HepG2 (cell line): ENCODE measurements at regions not wholly inside any gene's neighbourhood (a gene's known extent, or its start where the extent isn't known, plus 50 kb on each side); places are given as distances from the start of the nearest gene placed in this dataset.

Experiments
- FOXK1 ChIP-seq: sonication (generic); formaldehyde crosslinking; IDR thresholded peaks from 2 replicates; pipeline ENCODE4 v1.4.0; 2020; ENCODE audit warnings: low read depth, missing genetic modification reagents, borderline replicate concordance
- HHEX ChIP-seq: IDR thresholded peaks from 2 replicates; pipeline ENCODE4 v1.6.1; 2016; ENCODE audit warnings: control low read depth
- KAT8 ChIP-seq: IDR thresholded peaks from 2 replicates; pipeline ENCODE4 v1.6.1; 2016; ENCODE audit warnings: missing genetic modification reagents, missing compliant biosample characterization
- MTA3 ChIP-seq: sonication (generic); formaldehyde crosslinking; IDR thresholded peaks from 2 replicates; pipeline ENCODE4 v1.4.0; 2020; ENCODE audit warnings: missing genetic modification reagents
- MTF2 ChIP-seq: sonication (generic); formaldehyde crosslinking; IDR thresholded peaks from 2 replicates; pipeline ENCODE4 v1.5.0; 2020; ENCODE audit warnings: missing genetic modification reagents, borderline replicate concordance
- NBN ChIP-seq: fragments of 450-650 bp; conservative IDR thresholded peaks from 2 replicates; pipeline ENCODE4 v1.6.1; 2017
- SNAPC5 ChIP-seq: sonication (generic); formaldehyde crosslinking; IDR thresholded peaks from 2 replicates; pipeline ENCODE4 v1.8.1; 2023; ENCODE audit warnings: mild to moderate bottlenecking, missing genetic modification reagents, borderline replicate concordance
- THAP11 ChIP-seq: IDR thresholded peaks from 2 replicates; pipeline ENCODE4 v1.6.1; 2016; ENCODE audit warnings: missing biosample characterization, missing genetic modification reagents
- ZNF101 ChIP-seq: sonication (generic); formaldehyde crosslinking; IDR thresholded peaks from 2 replicates; pipeline ENCODE4 v1.4.0; 2020; ENCODE audit warnings: mild to moderate bottlenecking, low read depth, missing genetic modification reagents, borderline replicate concordance
- ZNF34 ChIP-seq: sonication (generic); formaldehyde crosslinking; IDR thresholded peaks from 2 replicates; pipeline ENCODE4 v1.4.0; 2020; ENCODE audit warnings: mild to moderate bottlenecking, missing genetic modification reagents, borderline replicate concordance
- ZNF567 ChIP-seq: sonication (generic); formaldehyde crosslinking; IDR thresholded peaks from 2 replicates; pipeline ENCODE4 v1.8.1; 2023; ENCODE audit warnings: mild to moderate bottlenecking, missing genetic modification reagents, borderline replicate concordance
- ZNF7 ChIP-seq: IDR thresholded peaks from 2 replicates; pipeline ENCODE4 v1.6.1; 2016; ENCODE audit warnings: missing biosample characterization, missing genetic modification reagents
- ZNF782 ChIP-seq: sonication (generic); formaldehyde crosslinking; IDR thresholded peaks from 2 replicates; pipeline ENCODE4 v1.4.0; 2020; ENCODE audit warnings: missing genetic modification reagents, mild to moderate bottlenecking, borderline replicate concordance
- ZNF800 ChIP-seq: sonication (generic); formaldehyde crosslinking; IDR thresholded peaks from 2 replicates; pipeline ENCODE4 v1.4.0; 2020; ENCODE audit warnings: missing genetic modification reagents
- TF ChIP-seq, protein P1 (sequence below): sonication (generic); formaldehyde crosslinking; IDR thresholded peaks from 2 replicates; pipeline ENCODE4 v1.8.1; 2023; ENCODE audit warnings: missing genetic modification reagents, mild to moderate bottlenecking, borderline replicate concordance
- TF ChIP-seq, protein P2 (sequence below), 2 experiments: fragments of 450-650 bp in 1 of 2; sonication (generic) in 1 of 2; formaldehyde crosslinking in 1 of 2; IDR thresholded peaks; 2 replicates each; pipeline versions ENCODE4 v1.6.1 to v1.8.0; 2016 to 2022; ENCODE audit warnings: antibody characterized with exemption in 1 of 2, mild to moderate bottlenecking in 1 of 2, missing genetic modification reagents in 1 of 2
- TF ChIP-seq, protein P3 (sequence below): sonication (generic); formaldehyde crosslinking; IDR thresholded peaks from 2 replicates; pipeline ENCODE4 v1.4.0; 2020; ENCODE audit warnings: missing genetic modification reagents

GRCh38 chr6:137802408-137803182, 64.5 kb upstream of the TNFAIP3 start (continued):
- TF ChIP-seq, protein P1, sequence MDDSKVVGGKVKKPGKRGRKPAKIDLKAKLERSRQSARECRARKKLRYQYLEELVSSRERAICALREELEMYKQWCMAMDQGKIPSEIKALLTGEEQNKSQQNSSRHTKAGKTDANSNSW (CRISPR knock-in tag): no peak
- no peak for TF ChIP-seq FOXK1
- TF ChIP-seq THAP11 (CRISPR knock-in tag): no peak
- TF ChIP-seq MTA3 (CRISPR knock-in tag): no peak
- TF ChIP-seq SNAPC5: no peak
- peak; percentile 60; the same call in 1 of the 2 replicates for TF ChIP-seq ZNF800 (CRISPR knock-in tag)
- TF ChIP-seq ZNF101 (CRISPR knock-in tag): no peak
- TF ChIP-seq, protein P2, sequence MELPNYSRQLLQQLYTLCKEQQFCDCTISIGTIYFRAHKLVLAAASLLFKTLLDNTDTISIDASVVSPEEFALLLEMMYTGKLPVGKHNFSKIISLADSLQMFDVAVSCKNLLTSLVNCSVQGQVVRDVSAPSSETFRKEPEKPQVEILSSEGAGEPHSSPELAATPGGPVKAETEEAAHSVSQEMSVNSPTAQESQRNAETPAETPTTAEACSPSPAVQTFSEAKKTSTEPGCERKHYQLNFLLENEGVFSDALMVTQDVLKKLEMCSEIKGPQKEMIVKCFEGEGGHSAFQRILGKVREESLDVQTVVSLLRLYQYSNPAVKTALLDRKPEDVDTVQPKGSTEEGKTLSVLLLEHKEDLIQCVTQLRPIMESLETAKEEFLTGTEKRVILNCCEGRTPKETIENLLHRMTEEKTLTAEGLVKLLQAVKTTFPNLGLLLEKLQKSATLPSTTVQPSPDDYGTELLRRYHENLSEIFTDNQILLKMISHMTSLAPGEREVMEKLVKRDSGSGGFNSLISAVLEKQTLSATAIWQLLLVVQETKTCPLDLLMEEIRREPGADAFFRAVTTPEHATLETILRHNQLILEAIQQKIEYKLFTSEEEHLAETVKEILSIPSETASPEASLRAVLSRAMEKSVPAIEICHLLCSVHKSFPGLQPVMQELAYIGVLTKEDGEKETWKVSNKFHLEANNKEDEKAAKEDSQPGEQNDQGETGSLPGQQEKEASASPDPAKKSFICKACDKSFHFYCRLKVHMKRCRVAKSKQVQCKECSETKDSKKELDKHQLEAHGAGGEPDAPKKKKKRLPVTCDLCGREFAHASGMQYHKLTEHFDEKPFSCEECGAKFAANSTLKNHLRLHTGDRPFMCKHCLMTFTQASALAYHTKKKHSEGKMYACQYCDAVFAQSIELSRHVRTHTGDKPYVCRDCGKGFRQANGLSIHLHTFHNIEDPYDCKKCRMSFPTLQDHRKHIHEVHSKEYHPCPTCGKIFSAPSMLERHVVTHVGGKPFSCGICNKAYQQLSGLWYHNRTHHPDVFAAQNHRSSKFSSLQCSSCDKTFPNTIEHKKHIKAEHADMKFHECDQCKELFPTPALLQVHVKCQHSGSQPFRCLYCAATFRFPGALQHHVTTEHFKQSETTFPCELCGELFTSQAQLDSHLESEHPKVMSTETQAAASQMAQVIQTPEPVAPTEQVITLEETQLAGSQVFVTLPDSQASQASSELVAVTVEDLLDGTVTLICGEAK (IDR thresholded peaks at IDR 0.05): no peak
- TF ChIP-seq, protein P2 (CRISPR knock-in tag; IDR thresholded peaks at IDR 0.05): no peak
- TF ChIP-seq MTF2 (CRISPR knock-in tag): no peak
- TF ChIP-seq HHEX (CRISPR knock-in tag): no peak
- TF ChIP-seq ZNF7: no peak
- no peak for TF ChIP-seq NBN
- TF ChIP-seq, protein P3, sequence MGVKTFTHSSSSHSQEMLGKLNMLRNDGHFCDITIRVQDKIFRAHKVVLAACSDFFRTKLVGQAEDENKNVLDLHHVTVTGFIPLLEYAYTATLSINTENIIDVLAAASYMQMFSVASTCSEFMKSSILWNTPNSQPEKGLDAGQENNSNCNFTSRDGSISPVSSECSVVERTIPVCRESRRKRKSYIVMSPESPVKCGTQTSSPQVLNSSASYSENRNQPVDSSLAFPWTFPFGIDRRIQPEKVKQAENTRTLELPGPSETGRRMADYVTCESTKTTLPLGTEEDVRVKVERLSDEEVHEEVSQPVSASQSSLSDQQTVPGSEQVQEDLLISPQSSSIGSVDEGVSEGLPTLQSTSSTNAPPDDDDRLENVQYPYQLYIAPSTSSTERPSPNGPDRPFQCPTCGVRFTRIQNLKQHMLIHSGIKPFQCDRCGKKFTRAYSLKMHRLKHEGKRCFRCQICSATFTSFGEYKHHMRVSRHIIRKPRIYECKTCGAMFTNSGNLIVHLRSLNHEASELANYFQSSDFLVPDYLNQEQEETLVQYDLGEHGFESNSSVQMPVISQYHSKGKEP (CRISPR knock-in tag): no peak
- 0 out of 2 replicates have a peak, but pooled peaks have one; percentile 41 for TF ChIP-seq KAT8 (CRISPR knock-in tag)
- TF ChIP-seq ZNF34 (CRISPR knock-in tag): no peak
- TF ChIP-seq ZNF567: no peak
- TF ChIP-seq ZNF782: no peak
